H1 (cell line): ENCODE measurements at regions not wholly inside any gene's neighbourhood (a gene's known extent, or its start where the extent isn't known, plus 50 kb on each side); places are given as distances from the start of the nearest gene placed in this dataset.

ENCODE experiments used
- CTCF ChIA-PET: fragments of 300-600 bp; sonication (Branson Sonifier 250); formaldehyde crosslinking; loops from one replicate; lab custom pipeline; 2021; ENCODE audit not compliant: partially characterized antibody; lab: Charles Lee
- POLR2A ChIA-PET: fragments of 300-600 bp; sonication (Branson Sonifier 250); formaldehyde crosslinking; loops from one replicate; lab custom pipeline; 2021; ENCODE audit warnings: inconsistent platforms; ENCODE audit not compliant: partially characterized antibody; lab: Charles Lee
- DNase-seq, 2 experiments: peaks; one replicate each; pipeline versions ENCODE4 v3.0.0 to v3.0.0-alpha.2; 2010 to 2022; ENCODE audit warnings: low spot score in 2 of 2, low read depth in 1 of 2, mixed read lengths in 1 of 2
- FAIRE-seq: peaks from 2 replicates; lab custom pipeline; 2011; peaks lifted over from hg19 to GRCh38; lab: Jason Lieb, UNC
- H2AFZ ChIP-seq: 2 replicates; pipeline ENCODE4 v1.8.1; 2012; ENCODE audit warnings: low read length, inconsistent platforms
- H2AK5ac ChIP-seq: 2 replicates; pipeline ENCODE4 v1.6.1; 2013; ENCODE audit warnings: low read depth, low read length
- H2BK120ac ChIP-seq: replicated peaks from 2 replicates; pipeline ENCODE3; 2013; ENCODE audit warnings: low read depth, low read length, inconsistent platforms
- H2BK12ac ChIP-seq: 2 replicates; pipeline ENCODE4 v1.6.1; 2013; ENCODE audit warnings: low read depth, low read length
- H2BK15ac ChIP-seq: 2 replicates; pipeline ENCODE4 v1.6.1; 2013; ENCODE audit warnings: low read length
- H2BK20ac ChIP-seq: 2 replicates; pipeline ENCODE4 v1.6.1; 2013; ENCODE audit warnings: low read length
- H2BK5ac ChIP-seq: 2 replicates; pipeline ENCODE4 v1.6.1; 2013; ENCODE audit warnings: low read depth, low read length
- H3K14ac ChIP-seq: 2 replicates; pipeline ENCODE4 v1.6.1; 2013; ENCODE audit warnings: inconsistent platforms; ENCODE audit not compliant: insufficient read length
- H3K18ac ChIP-seq: 2 replicates; pipeline ENCODE4 v1.6.1; 2013; ENCODE audit warnings: low read length; ENCODE audit errors: extremely low read depth
- H3K23ac ChIP-seq: 2 replicates; pipeline ENCODE4 v1.6.1; 2013; ENCODE audit warnings: inconsistent platforms; ENCODE audit not compliant: insufficient read length
- H3K23me2 ChIP-seq: 2 replicates; pipeline ENCODE4 v1.6.1; 2013; ENCODE audit warnings: low read depth, low read length
- H3K27ac ChIP-seq: 2 replicates; pipeline ENCODE4 v1.6.1; 2011; ENCODE audit warnings: low read depth, low read length, inconsistent platforms
- H3K27me3 ChIP-seq, 4 experiments: replicated peaks in 1 of 4; 1 replicate in 1 of 4; 2 replicates in 3 of 4; pipeline versions ENCODE4 v1.6.1 to v1.8.1; 2011 to 2013; ENCODE audit warnings: low read length in 3 of 4, mild to moderate bottlenecking in 3 of 4, inconsistent platforms in 2 of 4, mixed read lengths in 2 of 4, moderate library complexity in 1 of 4; ENCODE audit not compliant: control insufficient read depth in 3 of 4, insufficient read depth in 3 of 4; ENCODE audit errors: extremely low read depth in 1 of 4
- H3K36me3 ChIP-seq, 4 experiments: 2 replicates each; pipeline versions ENCODE4 v1.6.1 to v1.8.1; 2011 to 2013; ENCODE audit warnings: mild to moderate bottlenecking in 4 of 4, low read length in 3 of 4, moderate library complexity in 2 of 4, control low read depth in 1 of 4, inconsistent platforms in 1 of 4; ENCODE audit not compliant: insufficient read depth in 4 of 4, control insufficient read depth in 2 of 4
- H3K4ac ChIP-seq: replicated peaks from 2 replicates; pipeline ENCODE3; 2013; ENCODE audit warnings: low read length, low read depth, mixed read lengths, inconsistent platforms; ENCODE audit not compliant: insufficient read length
- H3K4me1 ChIP-seq, 4 experiments: replicated peaks in 1 of 4; 1 replicate in 1 of 4; 2 replicates in 3 of 4; pipeline versions ENCODE4 v1.6.1 to v1.8.1; 2011 to 2013; ENCODE audit warnings: low read length in 3 of 4, inconsistent platforms in 2 of 4, mixed read lengths in 1 of 4; ENCODE audit not compliant: insufficient read depth in 4 of 4, control insufficient read depth in 3 of 4
- H3K4me2 ChIP-seq, 2 experiments: 2 replicates each; pipeline versions ENCODE4 v1.6.1 to v1.8.1; 2011 to 2013; ENCODE audit warnings: low read depth in 2 of 2, low read length in 2 of 2, control low read depth in 1 of 2, inconsistent platforms in 1 of 2, mild to moderate bottlenecking in 1 of 2; ENCODE audit not compliant: insufficient read depth in 1 of 2
- H3K4me3 ChIP-seq, 4 experiments: fragments of 200-600, 300-600 bp in 1 of 4; sonication (generic), shearing (Covaris generic), sonication (Bioruptor Twin) in 1 of 4; 2 replicates each; pipeline versions ENCODE4 v1.5.1 to v1.8.1; 2011 to 2016; ENCODE audit warnings: low read length in 4 of 4, low read depth in 3 of 4, control low read depth in 2 of 4, inconsistent platforms in 2 of 4, mild to moderate bottlenecking in 2 of 4, mixed read lengths in 1 of 4, moderate library complexity in 1 of 4; ENCODE audit not compliant: insufficient read depth in 2 of 4; ENCODE audit errors: extremely low read depth in 1 of 4
- H3K56ac ChIP-seq: replicated peaks from 2 replicates; pipeline ENCODE3; 2013; ENCODE audit warnings: low read depth, mild to moderate bottlenecking, mixed read lengths, low read length, inconsistent platforms; ENCODE audit not compliant: insufficient read length
- H3K79me1 ChIP-seq: 2 replicates; pipeline ENCODE4 v1.6.1; 2013; ENCODE audit warnings: low read depth, low read length, control low read depth
- H3K79me2 ChIP-seq, 2 experiments: 2 replicates each; pipeline versions ENCODE4 v1.6.1 to v1.8.1; 2012 to 2013; ENCODE audit warnings: low read length in 2 of 2, mild to moderate bottlenecking in 2 of 2, inconsistent platforms in 1 of 2; ENCODE audit not compliant: insufficient read depth in 2 of 2, control insufficient read depth in 1 of 2
- H3K9ac ChIP-seq, 4 experiments: replicated peaks in 1 of 4; 1 replicate in 1 of 4; 2 replicates in 3 of 4; pipeline versions ENCODE4 v1.6.1 to v1.8.1; 2011 to 2013; ENCODE audit warnings: low read depth in 3 of 4, low read length in 3 of 4, control low read depth in 2 of 4, mild to moderate bottlenecking in 2 of 4, moderate library complexity in 2 of 4, inconsistent platforms in 1 of 4; ENCODE audit errors: extremely low read depth in 1 of 4
- H3K9me3 ChIP-seq, 2 experiments: 2 replicates each; pipeline versions ENCODE4 v1.6.1 to v1.8.1; 2012 to 2013; ENCODE audit warnings: mild to moderate bottlenecking in 2 of 2, moderate library complexity in 2 of 2, control low read depth in 1 of 2, inconsistent platforms in 1 of 2, low read depth in 1 of 2, low read length in 1 of 2, mixed read lengths in 1 of 2; ENCODE audit not compliant: insufficient read depth in 2 of 2
- H4K20me1 ChIP-seq, 2 experiments: replicated peaks in 1 of 2; 2 replicates each; pipeline versions ENCODE3 to v1.8.1; 2011 to 2013; ENCODE audit warnings: inconsistent platforms in 2 of 2, low read length in 2 of 2, mild to moderate bottlenecking in 1 of 2; ENCODE audit not compliant: insufficient read depth in 2 of 2, control insufficient read depth in 1 of 2
- H4K5ac ChIP-seq: 2 replicates; pipeline ENCODE4 v1.6.1; 2013; ENCODE audit warnings: low read length, low read depth, mixed read lengths, inconsistent platforms; ENCODE audit not compliant: insufficient read length
- H4K8ac ChIP-seq: 2 replicates; pipeline ENCODE4 v1.8.0; 2013; ENCODE audit warnings: mild to moderate bottlenecking, moderate library complexity, low read length, inconsistent platforms; ENCODE audit not compliant: insufficient read depth; ENCODE audit errors: extremely low read depth
- H4K91ac ChIP-seq: replicated peaks from 2 replicates; pipeline ENCODE3; 2013; ENCODE audit warnings: low read length, mixed read lengths, inconsistent platforms; ENCODE audit not compliant: insufficient read length
- EGR1 ChIP-seq: IDR thresholded peaks from 2 replicates; pipeline ENCODE4 v1.6.1; 2011; ENCODE audit warnings: low read depth, low read length, borderline replicate concordance
- RBBP5 ChIP-seq: IDR thresholded peaks from 2 replicates; pipeline ENCODE4 v1.7.1; 2012; ENCODE audit warnings: low read depth, mild to moderate bottlenecking, inconsistent platforms, low read length, moderate library complexity, borderline replicate concordance
- RFX5 ChIP-seq: IDR thresholded peaks from 2 replicates; pipeline ENCODE4 v1.6.1; 2011; ENCODE audit warnings: low read depth, low read length, improper control_type of control experiment, borderline replicate concordance
- TBP ChIP-seq: IDR thresholded peaks from 2 replicates; pipeline ENCODE4 v1.6.1; 2011; ENCODE audit warnings: low read depth, low read length, improper control_type of control experiment
- WGBS, 2 experiments: shearing (Covaris generic) in 1 of 2; methylation state at CpG; one replicate each; pipeline versions ENCODE4 v1.1.6 to v1.1.7; 2013 to 2015; ENCODE audit warnings: low lambda C conversion rate in 2 of 2, mixed read lengths in 2 of 2, inconsistent platforms in 1 of 2, low coverage in 1 of 2, missing lambda C conversion rate in 1 of 2; ENCODE audit not compliant: insufficient replicate concordance in 2 of 2, insufficient coverage in 1 of 2, insufficient read length in 1 of 2; ENCODE audit errors: extremely low coverage in 1 of 2, missing lambda C conversion rate in 1 of 2; 5-methylcytosine and 5-hydroxymethylcytosine counted together
- TF ChIP-seq, protein P1 (sequence below), 3 experiments: IDR thresholded peaks; 1 replicate in 2 of 3; 2 replicates in 1 of 3; pipeline versions ENCODE4 v1.5.1 to v1.6.1; 2011; ENCODE audit warnings: low read length in 3 of 3, mild to moderate bottlenecking in 3 of 3, inconsistent platforms in 2 of 3, low read depth in 1 of 3, moderate library complexity in 1 of 3; ENCODE audit not compliant: insufficient read depth in 1 of 3; ENCODE audit errors: control extremely low read depth in 1 of 3

GRCh38 chr1:229087339-229087738 lies 183.6 kb upstream of the RAB4A start:
- H3K27me3 ChIP-seq = no peaks in the 10 kb centered on the region
- H3K23me2 ChIP-seq = no peaks in the 10 kb centered on the region
- H4K20me1 ChIP-seq = no peaks in the 10 kb centered on the region
- ChIA-PET POLR2A (no interaction called here), CTCF (no interaction called here)
- peaks cover 10 to 24% (median 20%) of the 10 kb centered on the region in 4 experiments for H3K4me1 ChIP-seq
- H3K79me1 ChIP-seq = no peaks in the 10 kb centered on the region
- WGBS, 2 experiments = 86% methylated on average over 5 of the region's 5 CpGs; no CpG with 5 or more reads in 1 of the 2 experiments
- peak overlapping the region; percentile 66 for H3K4ac ChIP-seq
- no peak overlapping the region for H4K5ac ChIP-seq
- H4K91ac ChIP-seq = peak overlapping the region; percentile 54
- no peak overlapping the region for H3K4me2 ChIP-seq
- no peak overlapping the region for H3K4me3 ChIP-seq
- no peaks in the 10 kb centered on the region for H3K36me3 ChIP-seq
- H3K27ac ChIP-seq = no peak overlapping the region
- H3K9me3 ChIP-seq = peaks cover 6 to 7% of the 10 kb centered on the region in 2 experiments; a peak in 3 of 4 replicates
- 0 out of 2 replicates have a peak overlapping the region, but pooled peaks have one; percentile 39 for H2AK5ac ChIP-seq
- peak overlapping the region; percentile 61; the same call in 1 of the 2 replicates for H2BK20ac ChIP-seq
- H3K56ac ChIP-seq = no peak overlapping the region
- H2BK5ac ChIP-seq = no peak overlapping the region
- H3K9ac ChIP-seq = no peak overlapping the region
- no peak overlapping the region for H4K8ac ChIP-seq
- FAIRE-seq (no peak), DNase-seq (no peak)
- no peak overlapping the region for H2AFZ ChIP-seq
- no peak overlapping the region for H3K14ac ChIP-seq
- H2BK12ac ChIP-seq = peak overlapping the region; percentile 90; the same call in 1 of the 2 replicates
- TF ChIP-seq RBBP5 = no peak
- no peak for TF ChIP-seq TBP
- TF ChIP-seq RFX5 = no peak
- TF ChIP-seq EGR1 = no peak
- TF ChIP-seq, protein P1, sequence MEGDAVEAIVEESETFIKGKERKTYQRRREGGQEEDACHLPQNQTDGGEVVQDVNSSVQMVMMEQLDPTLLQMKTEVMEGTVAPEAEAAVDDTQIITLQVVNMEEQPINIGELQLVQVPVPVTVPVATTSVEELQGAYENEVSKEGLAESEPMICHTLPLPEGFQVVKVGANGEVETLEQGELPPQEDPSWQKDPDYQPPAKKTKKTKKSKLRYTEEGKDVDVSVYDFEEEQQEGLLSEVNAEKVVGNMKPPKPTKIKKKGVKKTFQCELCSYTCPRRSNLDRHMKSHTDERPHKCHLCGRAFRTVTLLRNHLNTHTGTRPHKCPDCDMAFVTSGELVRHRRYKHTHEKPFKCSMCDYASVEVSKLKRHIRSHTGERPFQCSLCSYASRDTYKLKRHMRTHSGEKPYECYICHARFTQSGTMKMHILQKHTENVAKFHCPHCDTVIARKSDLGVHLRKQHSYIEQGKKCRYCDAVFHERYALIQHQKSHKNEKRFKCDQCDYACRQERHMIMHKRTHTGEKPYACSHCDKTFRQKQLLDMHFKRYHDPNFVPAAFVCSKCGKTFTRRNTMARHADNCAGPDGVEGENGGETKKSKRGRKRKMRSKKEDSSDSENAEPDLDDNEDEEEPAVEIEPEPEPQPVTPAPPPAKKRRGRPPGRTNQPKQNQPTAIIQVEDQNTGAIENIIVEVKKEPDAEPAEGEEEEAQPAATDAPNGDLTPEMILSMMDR (IDR thresholded peaks at IDR 0.05; ENCODE audit: control extremely low read depth in 1 of 3, insufficient read depth in 1 of 3, low read depth in 1 of 3, low read length in 3 of 3) = no peak
- no peaks in the 10 kb centered on the region for H3K79me2 ChIP-seq
- no peak overlapping the region for H3K23ac ChIP-seq
- H2BK120ac ChIP-seq = peak overlapping the region; percentile 52
- no peak overlapping the region for H2BK15ac ChIP-seq
- no peak overlapping the region; the same call in 1 of the 2 replicates for H3K18ac ChIP-seq
